ENCODE measurements at regions not wholly inside any gene's neighbourhood (a gene's known extent, or its start where the extent isn't known, plus 50 kb on each side); places are given as distances from the start of the nearest gene placed in this dataset.
A peak's percentile ranks its signal among the peaks of the same experiment; 100 is the strongest.

DNA sequence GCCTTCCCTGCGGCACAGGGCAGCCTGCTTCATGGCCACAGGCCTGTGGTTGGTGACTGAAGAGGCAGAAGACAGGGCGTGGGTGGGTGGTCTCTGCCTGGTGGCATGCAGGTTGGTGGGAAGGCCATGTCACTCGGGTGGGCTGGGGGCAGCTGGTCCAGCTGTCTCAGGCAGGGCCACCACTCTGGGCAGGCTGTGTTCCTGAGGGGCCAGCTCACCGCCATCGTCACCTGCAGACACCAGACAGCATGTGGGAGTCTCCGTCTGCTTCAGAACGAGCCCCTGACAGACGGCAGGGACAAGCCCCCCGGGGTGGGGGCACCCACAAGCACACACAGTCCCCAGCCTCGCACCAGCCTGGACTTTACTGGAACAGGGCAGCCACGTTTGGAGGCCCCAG is 750.1 kb downstream of the BRD1 start:
- no peak for DNase-seq

DNA sequence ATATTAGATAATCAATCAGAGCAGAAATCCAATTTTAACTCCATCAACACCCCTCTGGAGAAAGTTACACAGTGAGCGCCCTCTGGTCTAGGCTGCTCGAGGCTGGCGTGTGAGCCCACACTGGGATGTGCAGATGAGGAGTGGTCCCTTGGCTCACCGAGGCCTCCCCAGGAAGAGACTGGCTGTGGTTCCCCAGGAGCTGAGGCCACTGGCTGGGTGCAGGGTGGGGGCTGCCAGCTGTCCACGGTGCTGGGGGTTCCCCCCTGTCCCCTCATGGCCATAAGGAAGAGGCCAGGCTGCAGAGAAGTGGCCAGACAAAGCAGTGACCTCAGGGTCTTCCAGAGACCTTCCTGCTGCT is 750.7 kb downstream of the BRD1 start:
- DNase-seq, result no peak

DNA sequence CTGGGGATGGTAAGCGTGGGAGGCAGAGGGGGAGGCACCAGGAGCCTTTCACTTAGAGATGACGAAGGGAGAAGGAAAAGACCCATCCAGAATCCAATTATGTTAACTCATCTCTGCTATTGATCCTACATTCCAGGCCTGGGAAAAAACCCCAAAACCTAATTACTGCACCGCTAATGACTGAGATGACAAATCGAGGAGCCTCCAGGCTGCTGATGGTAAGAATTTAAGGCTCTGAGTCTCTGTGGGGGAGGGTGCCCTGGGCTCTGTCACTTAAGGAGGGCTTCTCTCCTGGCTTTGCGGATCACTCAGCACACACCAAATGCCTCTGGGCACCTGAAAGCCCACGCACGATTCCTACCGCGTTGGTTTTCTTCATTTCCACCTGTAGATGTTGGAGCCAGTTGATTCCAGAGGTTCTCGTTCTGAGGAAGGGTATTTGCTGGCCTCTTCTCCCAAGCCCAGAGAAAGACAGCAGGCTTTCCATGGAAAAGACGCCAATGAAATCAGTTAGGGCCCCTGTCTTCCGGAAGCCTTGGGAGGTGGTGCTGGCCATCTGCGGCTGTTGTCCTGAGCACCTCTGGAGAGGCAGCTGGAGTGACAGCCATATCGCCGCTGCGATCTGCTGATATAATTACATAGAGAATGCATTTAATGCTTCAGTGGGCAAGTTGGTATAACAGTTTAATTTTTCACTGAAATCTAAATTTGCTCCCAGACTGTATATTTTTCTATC is 751.2 kb downstream of the BRD1 start:
- no peak for DNase-seq

DNA sequence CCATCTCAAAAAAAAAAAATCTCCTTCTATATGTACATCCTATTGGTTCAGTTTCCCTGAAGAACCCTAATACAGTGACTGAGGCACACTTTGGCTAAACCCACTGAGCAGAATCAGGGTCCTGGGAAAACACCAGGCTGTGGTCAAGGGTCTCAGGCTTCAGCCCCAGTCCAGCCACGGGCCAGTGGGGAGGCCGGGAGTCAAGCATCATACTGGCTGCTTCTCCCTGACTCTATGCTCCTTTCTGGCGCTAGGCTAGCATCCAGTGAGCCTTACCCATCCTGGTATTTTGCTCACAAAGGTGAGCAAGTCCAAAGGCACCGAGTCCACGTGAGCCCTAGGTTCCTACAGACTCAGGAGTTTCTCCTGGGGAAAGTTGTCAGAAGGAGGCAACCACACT is 752.5 kb downstream of the BRD1 start:
- DNase-seq, result no peak

DNA sequence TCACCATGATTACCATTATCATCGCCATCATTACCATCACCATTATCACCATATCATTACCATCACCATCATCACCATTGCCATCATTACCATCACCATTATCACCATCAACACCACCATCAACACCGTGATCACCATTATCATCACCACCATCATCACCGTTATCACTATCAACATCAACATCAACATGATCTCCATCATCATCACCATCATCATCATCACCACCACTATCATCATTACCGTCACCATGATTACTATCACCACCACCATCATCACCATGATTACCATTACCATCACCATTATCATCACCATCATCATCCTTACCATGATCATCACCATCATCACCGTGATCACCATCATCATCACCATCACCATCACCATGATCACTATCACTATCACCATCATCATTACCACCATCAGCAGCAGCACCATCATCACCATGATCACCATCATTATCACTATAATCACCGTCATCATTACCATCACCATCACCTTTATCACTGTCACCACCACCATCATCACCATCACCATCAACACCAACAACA is 753.7 kb downstream of the BRD1 start:
- DNase-seq, result no peak

DNA sequence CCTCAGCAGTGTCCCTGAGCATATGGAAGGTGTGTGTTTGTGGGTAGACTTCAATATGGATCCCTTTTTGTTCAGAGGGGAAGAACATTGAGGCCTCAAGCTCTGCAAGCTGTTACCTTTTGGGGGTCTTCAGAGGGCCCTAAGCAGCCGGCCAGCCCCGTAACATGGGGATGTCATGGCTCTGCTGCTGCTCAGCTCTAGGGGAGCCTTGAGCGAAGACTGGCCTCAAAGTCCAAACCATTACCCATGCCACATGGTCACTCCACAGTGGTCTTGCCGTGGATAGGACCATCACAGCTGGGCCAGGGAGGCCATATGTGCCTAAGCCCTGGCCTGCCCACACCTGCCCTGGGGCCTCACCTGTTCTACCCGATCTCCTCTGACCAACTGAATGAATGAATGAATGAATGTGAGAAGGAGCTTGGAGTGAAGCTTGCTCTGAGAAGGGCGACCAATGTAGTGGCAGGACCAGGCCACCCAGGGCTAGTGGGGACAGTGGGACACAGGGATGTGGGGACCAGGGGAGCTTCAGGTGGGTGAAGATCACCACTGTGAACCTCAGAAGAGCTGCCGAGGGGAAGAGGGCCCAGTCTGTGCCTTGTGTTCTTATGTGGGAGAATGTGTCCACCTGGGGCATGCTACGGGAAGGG is 754.6 kb downstream of the BRD1 start:
- DNase-seq, result no peak

DNA sequence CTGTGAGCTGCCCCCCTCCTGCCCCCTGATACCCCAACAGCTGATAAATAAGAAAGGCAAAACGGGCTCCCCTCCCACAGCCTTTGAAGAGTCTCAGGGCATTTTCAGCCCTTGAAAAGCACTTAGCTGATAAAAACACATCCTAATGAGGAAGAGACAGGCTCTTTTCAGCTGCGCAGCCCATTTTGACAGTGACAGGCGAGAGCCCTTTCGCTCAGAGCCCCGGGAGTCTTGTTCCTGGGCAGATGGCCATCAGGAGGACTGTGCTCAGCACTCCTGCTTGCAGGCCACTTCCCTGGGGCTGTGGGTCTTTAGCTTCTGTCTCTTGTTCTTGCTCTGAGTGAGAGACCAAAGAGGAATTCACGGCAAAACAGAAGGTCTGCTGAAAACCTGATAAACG is 757.2 kb downstream of the BRD1 start:
- no peak for DNase-seq

DNA sequence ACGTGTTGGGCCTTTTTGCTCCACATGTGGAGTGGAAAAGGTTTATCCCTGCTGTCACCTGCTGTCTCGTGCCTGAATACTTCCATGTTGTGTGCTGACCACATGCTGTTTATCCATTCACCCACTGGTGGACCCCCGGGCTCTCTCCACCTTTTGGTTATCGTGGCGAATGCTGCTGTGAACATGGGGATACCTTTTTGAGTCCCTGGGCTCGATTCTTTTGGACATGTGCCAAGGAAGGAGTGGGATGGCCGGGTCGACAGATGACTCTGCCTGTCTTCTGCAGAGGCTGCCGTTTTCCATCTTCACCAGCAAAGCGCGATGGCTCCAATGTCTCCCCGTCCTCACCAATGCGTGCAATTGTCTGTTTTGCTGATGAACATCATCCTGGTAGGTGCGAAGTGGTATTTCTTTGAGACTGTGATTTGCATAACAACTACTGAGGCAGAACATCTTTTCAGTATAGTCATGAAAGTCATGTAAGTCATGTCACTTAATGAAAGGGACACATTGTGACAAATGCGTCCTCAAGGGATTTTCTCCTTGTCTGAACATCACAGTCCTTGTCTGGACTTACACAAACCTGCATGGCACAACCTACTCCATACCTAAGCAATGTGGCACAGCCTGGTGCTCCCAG is 758.7 kb downstream of the BRD1 start:
- no peak for DNase-seq

DNA sequence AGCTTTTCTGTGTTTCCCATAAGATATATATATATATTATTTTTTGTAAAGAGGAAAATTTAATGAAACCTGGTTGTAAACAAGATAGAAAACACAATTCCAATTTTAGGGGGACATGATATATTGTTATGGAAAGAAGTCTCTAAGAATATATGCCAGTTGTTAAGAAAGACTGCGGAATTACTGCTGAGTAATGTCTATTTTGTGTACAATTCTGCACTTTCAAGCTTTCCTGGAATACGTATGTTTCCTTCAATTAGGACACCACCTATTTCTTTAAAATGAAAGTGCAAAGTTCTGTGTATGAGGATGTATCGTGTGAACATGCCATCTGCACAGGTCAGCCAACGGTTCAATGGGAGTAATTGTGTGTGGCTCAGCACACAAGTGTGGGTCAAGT is 760.2 kb downstream of the BRD1 start:
- no peak for DNase-seq

DNA sequence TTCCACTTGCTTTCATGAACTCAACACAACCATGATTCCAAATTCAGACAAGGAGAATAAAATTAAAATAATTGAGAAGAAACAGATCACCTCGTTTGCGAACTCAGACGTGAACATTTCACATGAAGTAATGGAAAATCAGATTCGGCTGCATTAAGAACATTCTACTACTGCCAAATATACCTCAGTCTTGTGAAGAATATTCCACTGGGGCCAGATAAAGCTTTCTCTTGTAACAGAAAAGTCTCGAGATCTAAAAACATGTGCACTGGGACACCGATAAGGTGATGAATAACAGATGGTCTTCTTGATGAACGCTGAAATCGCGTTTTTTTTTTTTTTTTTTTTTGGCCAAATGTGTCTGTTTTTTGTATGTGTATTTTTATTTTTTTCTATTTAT is 761.1 kb downstream of the BRD1 start:
- DNase-seq, result no peak

DNA sequence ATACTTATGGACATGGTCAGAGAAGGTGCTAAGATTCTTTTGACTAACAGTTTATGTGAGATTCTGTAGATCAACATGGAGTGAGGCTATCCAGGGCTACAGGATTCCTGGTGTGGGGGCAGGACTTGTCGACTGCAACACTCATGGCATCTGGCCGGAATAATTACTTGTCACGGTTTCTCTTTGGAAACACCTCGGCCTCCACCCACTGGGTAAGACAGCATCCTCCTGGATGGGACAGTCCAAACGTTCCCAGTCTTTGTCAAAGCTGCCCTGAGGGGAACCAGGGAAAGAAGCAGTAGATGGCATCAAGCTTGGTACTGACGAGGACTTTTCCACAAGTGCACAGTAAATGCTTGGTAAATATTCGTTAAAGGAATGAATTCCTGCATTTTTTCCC is 762.8 kb downstream of the BRD1 start:
- DNase-seq, result no peak

DNA sequence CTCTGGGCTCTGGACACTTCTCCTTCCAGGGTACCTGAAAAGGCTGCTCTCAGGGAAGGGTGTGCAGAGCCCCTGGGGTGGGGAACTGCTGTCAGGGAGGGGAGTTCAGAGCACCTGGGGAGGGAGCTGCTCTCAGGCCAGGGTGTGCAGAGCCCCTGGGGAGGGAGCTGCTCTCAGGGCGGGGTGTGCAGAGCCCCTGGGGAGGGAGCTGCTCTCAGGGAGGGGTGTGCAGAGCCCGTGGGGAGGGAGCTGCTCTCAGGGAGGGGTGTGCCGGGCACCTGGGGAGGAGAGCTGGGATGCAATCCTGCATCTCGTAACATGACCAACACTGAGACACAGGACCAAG is 764.2 kb downstream of the BRD1 start:
- no peak for DNase-seq

DNA sequence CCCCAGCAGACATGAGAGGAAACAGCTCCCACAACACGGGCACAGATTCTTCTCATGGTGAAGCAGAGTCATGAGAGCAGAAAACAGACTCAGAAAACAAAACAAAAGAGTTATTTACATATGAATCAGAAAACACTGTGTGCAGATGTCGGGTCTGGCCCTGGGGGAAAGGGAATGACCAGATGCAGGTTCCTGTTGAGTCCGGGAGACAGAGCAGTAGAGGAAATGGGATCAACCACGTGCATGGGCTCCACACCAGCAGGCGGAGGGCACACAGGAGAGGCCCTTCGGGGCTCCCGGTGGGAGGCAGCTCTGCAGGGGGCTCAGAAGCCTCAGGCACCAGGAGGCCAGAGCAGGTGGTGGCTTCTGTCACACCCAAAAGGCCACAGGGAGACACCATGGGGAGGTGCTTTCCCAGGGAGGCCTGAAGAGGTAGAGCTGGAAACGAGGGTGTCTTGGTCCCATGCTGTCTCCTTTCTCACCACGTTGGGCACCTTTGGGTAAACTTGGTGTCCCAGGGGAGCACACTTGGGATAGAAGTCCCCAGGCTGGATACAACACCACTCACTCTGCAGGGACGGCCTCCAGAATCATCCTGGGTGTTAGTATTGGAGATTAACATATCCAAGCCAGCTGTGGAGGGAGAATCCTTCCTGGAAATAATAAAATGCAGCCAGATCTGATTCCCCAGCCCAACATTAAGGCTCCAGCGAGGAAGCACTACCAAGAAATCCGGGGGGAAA is 764.7 kb downstream of the BRD1 start:
- DNase-seq, result no peak

DNA sequence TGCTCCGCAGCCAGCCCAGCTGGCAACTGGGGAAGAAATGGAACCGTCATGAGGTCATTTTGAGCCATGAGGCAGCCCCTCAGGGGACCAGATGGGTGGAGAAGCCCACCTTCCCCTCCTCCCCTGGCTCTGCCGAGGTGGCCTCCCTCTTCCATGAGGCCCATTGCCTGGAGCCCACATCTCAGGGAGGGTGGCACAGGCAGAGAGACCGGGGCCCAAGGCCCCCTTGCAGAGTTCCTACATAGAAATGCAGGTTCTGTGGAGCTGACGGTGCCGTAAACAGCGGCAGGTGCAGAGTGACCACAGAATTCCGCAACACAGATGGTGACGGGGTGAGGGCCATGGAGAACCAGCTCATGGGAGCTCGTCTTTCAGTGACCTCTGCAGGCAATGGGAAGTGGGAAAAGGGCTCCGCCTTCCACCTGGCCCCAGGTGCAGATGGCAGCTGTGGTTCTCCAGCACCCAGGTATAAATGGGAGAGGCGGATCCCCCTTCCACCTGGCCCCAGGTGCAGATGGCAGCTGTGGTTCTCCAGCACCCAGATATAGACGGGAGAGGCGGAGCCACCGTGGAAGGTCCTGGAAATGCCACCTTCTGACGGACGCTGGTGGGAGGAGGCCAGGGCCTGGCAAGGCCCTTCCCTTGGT is 765.4 kb downstream of the BRD1 start:
- no peak for DNase-seq

DNA sequence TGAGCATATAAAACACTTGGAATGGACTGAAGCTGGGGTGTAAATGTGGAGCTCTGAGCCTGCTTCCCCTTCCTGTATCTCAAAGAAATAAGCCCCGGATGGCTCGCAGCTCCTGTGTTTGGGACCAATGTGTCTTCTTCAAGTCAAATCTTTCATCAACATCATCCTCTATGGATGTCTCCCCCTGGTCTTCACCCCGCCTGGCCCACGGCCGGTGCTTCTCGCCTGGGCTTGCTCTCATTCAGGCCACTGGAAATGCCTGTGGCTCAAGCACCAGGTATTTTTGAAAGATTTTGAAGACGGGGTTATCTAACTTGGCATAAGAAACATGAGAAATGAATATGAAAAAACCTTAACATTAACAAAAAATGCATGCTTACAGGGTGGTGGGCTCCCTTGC is 769.8 kb downstream of the BRD1 start:
- DNase-seq, result no peak

DNA sequence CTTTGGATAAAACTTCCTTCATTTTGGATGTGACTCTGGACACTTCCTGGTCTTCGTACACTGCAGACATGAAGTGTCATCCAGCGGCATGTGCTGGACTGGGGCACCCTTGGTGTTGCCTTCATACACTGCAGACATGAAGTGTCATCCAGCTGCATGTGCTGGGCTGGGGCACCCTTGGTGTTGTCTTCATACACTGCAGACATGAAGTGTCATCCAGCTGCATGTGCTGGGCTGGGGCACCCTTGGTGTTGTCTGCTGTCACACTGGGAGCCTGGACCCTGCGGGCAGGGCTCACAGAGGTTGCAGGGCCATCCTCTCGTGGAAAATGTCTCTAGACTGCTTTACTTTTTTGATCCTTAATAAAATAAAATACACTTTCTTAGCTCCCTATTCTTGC is 771.4 kb downstream of the BRD1 start:
- no peak for DNase-seq

DNA sequence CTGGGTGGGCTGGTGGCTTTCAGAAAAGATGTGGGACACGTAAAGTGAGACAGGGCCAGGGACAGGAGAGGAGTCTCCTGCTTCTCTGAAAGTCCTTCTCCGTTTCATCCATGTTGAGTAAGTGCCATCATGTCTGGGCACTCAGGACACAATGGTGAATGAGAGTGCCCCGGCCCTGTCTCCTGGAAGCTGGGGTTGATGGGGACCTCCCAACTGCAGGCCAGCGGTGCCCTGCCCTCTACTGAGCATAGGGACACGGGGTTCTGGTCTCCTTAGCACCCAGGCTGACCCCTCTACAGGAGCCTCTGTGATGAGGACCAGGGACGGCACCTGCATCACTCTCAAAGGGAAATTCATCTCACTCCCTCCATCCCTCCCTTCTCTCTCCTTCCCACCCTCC is 772.3 kb downstream of the BRD1 start:
- no peak for DNase-seq

DNA sequence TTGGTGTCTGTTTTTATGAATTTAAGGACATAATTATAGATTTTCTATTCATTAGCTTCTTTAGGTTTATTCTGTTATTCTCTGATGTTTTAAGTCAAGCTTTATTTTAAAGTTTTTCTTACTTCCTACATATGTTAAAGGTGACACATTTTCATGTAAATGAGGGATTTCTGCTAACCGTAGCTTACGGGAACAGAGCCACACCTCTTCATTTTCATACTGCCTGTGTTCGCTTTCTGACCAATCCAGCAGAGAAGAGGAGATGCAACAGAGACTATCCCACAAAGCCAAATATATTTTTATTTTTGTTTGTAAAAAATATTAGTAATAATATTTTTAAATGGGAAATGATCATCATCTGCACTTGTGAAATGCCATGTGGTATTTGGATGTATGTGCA is 774.1 kb downstream of the BRD1 start:
- no peak for DNase-seq

DNA sequence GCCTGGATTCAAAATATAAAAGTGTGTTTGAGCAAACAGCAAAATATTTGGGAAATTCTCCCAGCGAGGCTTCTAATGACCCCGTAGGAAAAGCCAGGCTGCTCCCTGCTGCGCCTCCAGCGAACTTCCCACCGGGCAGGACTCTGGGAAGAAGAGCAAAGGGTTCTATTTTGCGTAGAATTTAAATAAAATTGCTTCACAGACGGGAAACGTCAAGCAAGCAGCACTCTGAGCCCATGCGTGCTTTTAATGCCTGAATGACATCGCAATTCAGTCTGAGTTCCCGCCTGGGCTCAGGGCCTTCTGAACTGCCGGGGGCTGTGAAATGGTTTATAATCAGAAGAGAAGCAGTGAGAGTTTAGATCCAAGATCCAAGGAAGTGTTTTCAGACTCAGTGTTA is 775.1 kb downstream of the BRD1 start:
- no peak for DNase-seq

DNA sequence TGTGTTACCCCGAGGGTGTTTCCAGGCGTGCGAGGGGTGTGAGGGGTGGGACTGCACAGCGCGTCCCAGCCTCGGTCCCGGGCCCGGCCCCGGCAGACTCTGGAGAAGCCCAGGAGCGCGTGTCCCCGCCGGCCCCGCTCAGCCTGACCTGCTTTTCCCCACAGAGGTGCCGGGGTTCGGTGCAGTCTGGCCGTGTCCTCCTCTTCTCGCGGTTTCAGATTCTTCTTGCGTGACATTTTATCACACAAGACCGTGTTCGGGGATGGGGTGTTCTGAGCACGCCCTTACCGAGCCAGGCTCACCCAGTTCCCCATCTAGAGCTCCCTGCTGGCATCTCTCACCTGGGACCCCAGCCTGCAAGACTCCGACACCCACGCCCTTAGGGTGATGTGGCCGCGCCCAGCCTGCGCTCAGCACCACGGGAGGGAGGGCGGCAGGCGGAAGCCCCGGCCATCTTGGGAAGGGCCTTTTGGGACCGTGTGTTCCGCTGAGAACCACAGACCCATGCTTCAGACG is 775.6 kb downstream of the BRD1 start:
- DNase-seq, result peak; percentile 43

DNA sequence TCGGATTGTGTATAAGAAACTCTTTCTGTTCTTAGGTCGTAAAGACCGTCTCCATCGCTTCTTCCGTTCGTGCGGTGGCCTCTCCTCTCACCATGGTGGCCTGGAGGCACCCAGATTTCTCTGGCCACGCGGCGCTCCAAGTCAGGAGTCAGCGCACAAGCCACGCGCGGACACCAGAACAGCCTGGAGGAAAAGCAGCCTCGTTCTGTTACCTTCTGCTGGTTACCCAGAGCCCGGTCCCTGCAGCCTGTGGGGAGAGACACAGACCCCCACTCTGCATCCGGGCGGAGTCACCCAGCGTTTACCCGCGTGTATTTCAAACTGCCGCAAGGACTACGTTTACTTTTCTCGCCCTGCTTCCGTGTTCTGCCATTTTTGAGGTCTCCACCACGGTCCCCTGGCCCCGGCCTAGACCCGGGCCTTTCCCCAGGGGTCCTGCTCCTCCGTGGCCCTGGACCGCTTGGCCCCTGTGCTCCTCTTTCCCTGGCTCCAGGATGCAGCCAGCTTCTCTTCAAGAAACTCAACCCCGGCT is 776.1 kb downstream of the BRD1 start:
- no peak for DNase-seq

DNA sequence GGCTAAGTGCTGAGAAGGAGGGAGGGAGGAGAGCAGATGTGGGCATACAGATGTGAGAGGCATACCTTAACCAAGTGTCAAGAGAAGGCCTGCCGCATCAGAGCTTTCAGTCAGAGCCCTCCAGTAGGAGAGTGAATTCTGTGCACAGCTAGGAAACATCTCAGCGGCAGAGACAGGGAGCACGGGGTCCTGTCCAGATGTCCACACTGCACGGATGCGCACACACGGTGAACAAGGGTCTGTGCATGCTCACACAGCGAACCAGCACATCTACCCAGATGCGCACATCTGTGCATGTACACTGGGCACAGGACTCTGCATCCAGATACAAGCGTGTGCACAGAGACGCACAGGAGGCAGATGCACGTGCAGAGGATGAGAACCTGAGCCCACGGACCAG is 778.0 kb downstream of the BRD1 start:
- DNase-seq, result no peak

DNA sequence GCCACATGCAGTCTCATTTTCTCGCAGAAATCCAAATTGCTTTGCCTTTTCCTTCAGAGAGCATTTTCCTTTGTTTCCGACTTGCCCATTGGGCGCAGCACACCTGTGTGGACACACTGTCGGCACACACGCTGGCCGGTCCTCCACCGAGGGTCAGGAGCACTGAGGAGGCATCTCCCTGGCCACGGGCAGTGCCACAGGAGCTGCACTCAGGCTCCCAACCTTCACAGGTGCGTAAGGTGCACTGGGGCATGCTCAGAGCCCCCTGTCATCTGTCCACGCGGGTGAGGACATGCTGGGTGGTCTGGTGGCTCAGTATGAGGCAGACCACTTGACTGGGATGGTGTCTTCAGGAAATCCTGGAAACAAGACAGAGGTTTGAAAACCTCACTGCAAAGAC is 779.1 kb downstream of the BRD1 start:
- DNase-seq, result no peak
